ENCODE measurements at regions not wholly inside any gene's neighbourhood (a gene's known extent, or its start where the extent isn't known, plus 50 kb on each side); places are given as distances from the start of the nearest gene placed in this dataset.

DNA sequence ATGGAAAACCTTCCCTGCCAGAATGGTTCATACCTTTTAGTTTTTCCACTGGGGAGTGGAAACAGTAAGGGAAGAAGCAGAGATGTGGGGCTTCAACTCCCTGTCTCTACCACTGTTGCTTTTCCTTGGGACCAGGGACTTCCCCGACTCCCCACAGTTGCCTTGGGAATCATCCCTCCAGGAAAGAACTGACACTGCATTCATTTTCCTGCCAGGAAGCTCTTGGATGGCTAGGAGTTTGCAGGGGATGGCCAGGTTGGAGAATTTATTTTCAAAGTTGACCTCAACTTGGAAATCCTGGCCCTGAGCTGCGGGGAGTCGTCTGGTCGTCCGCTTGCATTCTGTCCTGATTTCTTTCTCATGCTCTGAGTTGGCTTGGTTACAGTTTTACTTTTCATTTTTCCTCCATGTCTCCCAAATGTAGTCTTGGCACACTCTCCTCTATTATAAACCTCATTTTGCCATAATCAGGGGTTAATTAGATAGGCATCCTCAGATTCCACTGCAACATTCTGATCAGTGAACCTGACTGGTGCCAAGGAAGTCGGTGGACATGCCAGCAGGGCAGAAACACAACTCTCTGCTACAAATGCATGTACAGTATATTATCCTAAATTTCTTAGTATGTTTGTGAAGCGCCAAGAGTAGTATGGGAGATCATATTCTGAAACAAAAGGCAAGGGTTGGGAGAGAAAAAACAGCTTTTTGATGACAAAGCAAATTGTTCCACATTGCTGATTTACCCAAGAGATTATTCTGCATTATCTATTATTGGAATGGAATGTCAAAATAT lies 220.5 kb upstream of the XYLT1 start:
- no peak for TF ChIP-seq POLR2A (IDR thresholded peaks at IDR 0.05; ENCODE audit: low read depth, low read length)
- FAIRE-seq = no peak
- no peak for DNase-seq (ENCODE audit: insufficient read length, low spot score)

DNA sequence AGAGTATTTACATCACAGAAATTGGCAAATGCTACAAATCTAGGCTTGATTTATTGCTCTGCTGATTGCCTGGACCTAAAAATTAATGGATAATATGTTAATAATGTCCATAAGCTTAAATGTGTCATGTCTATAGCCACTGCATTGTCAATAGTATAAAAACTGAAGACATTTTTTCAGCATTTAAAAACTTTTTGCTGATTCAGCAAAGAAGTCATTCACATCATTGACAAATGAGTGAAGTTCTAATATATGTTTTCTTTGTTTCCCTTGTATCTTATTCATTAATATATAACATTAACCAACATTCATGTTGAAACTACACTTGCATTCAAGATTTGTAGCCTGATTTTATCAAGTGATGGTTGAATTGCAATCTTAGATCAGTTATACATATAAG lies 214.7 kb upstream of the XYLT1 start:
- DNase-seq (ENCODE audit: insufficient read length, low spot score) (no peak), FAIRE-seq (no peak)
- no peak for TF ChIP-seq POLR2A (IDR thresholded peaks at IDR 0.05; ENCODE audit: low read depth, low read length)

DNA sequence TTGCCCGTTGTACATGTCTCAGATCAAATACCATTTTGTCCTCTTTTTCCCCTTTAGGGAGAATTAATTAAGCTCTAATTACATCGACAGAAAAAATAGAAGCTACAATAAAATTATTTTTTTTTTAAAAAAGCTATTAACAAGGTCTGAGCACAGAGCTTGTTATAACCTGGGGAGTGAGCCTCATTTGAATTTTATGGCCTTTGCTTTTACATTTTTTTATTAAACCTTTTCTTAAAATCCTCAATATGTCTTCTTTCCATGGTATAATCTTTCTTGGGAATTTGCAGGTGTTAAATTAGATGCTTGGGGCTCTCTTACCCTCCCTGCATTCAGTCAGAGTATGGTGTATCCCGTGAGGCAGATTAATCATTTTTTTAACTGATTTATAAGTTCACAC lies 212.5 kb upstream of the XYLT1 start:
- TF ChIP-seq POLR2A (IDR thresholded peaks at IDR 0.05; ENCODE audit: low read depth, low read length) = no peak
- DNase-seq (ENCODE audit: insufficient read length, low spot score) (no peak), FAIRE-seq (no peak)

DNA sequence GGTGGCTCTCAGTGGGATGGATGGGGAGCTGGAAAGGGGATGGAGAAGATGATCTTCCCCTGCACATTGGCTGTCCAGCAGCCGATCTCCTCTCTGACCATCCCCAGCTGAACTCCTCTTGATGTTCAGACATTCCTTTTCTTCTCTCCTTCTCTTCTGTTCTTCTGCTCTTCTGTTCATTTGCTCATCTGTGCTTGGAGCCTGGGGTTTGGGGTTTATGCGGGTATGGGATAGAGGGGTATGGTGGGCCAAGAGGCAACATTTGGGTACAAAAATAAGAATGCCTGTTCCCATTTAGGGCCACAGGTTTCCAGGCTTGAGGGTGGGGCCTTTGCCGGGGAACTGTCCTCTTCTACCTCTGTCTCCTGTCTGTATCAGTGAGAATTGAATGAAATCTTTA lies 205.4 kb upstream of the XYLT1 start:
- TF ChIP-seq POLR2A (IDR thresholded peaks at IDR 0.05; ENCODE audit: low read depth, low read length) = no peak
- FAIRE-seq (no peak), DNase-seq (ENCODE audit: insufficient read length, low spot score) (no peak)

DNA sequence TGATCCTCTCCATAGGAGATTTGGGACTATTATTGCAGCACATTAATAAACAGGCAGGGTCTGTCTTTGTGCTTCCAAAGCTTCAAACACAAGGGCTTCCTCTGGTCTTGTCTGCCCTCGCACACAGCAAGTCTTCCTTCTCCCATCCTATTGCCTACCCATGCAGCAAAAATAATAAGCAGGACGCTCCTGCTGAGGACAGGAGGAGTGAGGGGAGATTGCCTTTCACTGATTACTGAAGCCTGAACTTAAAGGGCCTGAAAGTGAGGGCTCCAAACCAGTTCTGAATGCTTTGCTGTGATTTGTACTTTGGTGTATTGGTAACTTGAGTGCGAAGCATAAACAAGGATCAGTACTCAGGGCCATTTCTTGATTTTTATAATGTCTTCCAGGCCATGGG lies 197.6 kb upstream of the XYLT1 start:
- FAIRE-seq (no peak), DNase-seq (ENCODE audit: insufficient read length, low spot score) (no peak)
- TF ChIP-seq POLR2A (IDR thresholded peaks at IDR 0.05; ENCODE audit: low read depth, low read length) = no peak

DNA sequence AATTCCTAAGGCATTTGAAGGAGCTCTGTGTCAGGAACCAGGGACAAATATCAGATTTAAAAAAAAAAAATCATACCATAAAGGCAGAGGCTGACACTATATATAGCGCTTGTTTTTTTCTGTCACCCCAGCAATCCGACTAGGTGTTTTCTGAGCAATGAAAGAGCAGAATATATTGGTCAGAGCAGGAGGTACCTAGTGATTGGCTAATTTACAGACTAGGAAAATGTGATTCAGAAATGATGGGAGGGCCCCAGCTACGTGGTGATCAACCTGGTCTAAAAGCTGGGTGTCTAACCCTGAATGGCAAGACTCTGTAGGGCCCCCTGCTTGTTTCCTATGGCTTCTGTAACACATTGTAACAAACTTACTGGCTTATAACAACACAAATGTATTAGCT lies 195.5 kb upstream of the XYLT1 start:
- no peak for TF ChIP-seq POLR2A (IDR thresholded peaks at IDR 0.05; ENCODE audit: low read depth, low read length)
- DNase-seq (ENCODE audit: insufficient read length, low spot score) = no peak
- FAIRE-seq = no peak

DNA sequence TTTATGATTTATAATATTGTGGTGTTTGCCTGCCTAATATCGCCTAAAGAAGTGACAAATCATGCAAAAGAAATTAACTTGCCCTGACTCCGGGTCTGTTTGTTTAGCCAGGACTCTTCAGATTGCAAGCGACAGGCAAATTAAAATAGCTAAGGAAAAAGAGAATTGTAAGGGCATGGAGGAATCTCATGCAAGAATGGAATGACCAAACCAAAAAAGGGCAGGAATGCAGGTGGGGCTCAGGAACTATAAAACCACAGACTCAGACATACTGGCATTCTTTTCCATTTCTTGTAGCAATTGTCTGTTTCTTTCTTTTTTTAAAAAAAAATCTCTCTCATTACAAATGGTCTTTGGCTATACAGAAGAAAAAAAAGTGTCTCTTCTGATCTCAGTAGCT lies 188.1 kb upstream of the XYLT1 start:
- no peak for DNase-seq (ENCODE audit: insufficient read length, low spot score)
- FAIRE-seq = no peak
- TF ChIP-seq POLR2A (IDR thresholded peaks at IDR 0.05; ENCODE audit: low read depth, low read length) = no peak

DNA sequence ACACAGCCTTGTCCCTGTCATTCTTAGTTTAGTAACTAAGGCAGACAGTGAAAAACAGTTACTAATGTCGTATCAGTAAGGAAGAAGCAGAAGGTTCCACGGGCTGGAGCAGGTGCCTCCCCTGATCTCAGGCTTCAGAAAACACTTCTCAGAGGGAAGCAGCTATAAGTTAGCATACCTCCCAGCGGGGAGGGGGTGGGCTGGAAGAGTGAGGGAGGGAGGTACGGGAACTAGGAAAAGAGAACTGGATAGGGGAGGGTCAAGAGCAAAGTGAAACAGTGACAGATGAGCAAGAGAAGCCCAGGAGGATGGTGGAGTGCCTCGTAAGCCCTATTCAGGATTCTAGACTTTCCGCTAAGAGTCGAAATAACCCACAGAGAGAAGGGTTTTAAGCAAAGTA lies 186.3 kb upstream of the XYLT1 start:
- no peak for DNase-seq (ENCODE audit: insufficient read length, low spot score)
- no peak for FAIRE-seq
- TF ChIP-seq POLR2A (IDR thresholded peaks at IDR 0.05; ENCODE audit: low read depth, low read length) = no peak

DNA sequence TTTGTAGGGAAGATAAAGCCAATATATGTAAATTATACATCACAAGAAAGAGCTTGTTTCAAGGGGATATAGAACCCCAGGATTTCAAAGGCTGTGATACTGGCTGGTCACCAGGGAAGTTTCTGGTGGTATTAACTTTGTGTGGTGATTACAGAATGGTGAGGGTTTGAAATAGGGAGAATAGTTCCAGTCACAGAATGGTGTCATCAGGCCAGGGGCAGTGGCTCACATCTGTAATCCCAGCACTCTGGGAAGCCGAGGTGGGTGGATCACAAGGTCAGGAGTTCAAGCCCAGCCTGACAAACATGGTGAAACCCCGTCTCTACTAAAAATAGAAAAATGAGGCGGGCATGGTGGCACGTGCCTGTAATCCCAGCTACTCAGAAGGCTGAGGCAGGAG lies 183.8 kb upstream of the XYLT1 start:
- FAIRE-seq (no peak), DNase-seq (ENCODE audit: insufficient read length, low spot score) (no peak)
- TF ChIP-seq POLR2A (IDR thresholded peaks at IDR 0.05; ENCODE audit: low read depth, low read length) = no peak

DNA sequence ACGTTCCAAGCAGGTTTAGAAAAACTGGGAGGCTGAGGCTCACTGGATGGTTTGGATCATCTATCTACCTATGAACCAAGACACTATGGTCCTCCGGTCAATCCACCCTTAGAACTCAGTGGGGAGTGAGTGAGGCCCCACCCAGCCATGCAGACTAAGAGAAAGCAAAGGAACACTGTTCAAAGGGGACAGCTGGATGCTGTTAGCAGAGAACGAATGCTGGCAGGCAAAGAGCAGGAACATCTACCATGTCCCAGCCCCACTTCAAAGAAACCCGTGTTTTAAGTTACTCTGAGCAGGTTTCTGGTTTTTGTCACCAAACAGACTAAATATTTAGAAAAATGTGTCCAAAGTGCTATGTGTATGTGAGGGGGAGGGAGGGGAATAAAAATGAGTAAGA lies 183.4 kb upstream of the XYLT1 start:
- no peak for FAIRE-seq
- TF ChIP-seq POLR2A (IDR thresholded peaks at IDR 0.05; ENCODE audit: low read depth, low read length) = no peak
- no peak for DNase-seq (ENCODE audit: insufficient read length, low spot score)

DNA sequence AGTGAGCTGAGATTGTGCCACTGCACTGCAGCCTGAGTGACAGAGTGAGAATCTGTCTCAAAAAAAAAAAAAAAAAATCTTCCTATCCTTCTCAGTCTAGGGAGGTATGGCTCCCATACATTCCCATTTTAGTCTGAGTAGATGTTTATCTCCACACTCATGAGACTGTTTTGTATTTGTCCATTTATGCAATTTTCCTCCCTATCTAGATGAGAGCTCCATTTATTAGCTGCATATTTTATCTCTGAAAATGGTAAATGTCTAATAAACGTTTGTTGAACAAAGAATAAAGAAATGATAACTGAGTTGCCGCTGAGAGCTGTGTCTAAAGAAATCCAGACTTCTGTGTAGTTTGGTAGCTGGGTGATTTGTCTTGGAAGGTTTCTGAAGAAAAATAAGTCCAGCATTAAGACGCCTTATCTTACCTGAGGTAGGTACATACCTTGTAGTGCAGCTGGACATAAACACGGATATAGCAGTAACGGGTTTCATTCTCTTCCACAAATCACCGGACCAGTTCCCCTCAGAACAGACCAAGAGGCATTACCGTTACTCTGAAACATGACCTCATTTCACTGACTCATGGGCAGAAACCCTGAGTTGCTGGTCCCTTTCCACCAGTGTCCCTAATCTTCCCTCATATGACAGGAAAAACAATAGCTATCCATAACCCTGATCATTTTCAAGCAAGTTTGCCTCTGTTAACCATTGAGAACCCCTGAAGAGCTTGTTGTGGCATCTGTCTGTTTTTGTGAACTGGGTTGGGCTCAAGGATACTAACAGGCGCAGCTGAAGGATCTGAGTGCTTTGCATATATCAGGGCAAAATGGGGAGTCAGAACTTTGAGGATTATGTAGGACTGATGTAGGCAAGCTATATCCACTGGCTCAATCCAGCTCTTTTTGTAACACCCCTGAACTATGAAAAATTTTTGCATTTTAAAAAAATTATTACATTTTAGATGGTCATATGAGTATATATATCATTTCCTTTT lies 177.4 kb upstream of the XYLT1 start:
- FAIRE-seq (no peak), DNase-seq (ENCODE audit: insufficient read length, low spot score) (no peak)
- TF ChIP-seq POLR2A (IDR thresholded peaks at IDR 0.05; ENCODE audit: low read depth, low read length) = no peak

DNA sequence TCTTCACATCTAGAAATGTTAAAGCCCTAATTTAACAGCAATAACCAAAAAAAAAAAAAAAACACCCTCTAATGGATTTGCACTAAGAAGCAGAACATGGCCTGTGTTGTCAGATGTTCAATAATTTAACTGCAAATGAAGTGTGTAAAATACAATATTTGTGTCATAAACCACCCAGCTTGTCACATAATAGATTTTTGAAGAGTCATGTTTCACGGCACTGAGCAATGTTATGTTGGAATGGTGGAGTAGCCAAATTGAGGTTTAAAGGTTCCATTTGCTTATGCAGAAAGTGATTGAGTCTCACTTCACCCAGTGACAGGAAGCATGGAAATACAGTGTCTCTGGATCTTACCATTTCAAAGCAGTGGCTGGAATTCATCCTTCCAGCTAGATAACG lies 173.2 kb upstream of the XYLT1 start:
- TF ChIP-seq POLR2A (IDR thresholded peaks at IDR 0.05; ENCODE audit: low read depth, low read length) = no peak
- DNase-seq (ENCODE audit: insufficient read length, low spot score) = no peak
- FAIRE-seq = no peak

DNA sequence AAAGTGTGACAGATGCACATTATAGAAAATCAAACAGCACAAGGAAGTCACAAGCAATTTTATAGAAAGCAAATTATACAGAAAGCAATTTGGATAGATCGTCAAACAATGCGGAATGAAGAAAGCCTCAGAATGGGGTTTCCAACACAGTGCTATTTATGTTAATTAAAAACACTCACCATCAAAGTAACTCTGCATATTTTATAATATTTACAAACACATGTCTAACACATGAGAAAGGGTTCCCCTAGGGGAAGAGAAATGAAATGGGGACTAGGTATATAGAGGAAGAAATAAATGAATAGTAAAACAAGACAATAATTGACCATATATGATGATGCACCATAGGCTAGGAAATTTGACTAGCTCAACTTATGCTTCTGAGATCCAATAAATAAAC lies 171.2 kb upstream of the XYLT1 start:
- TF ChIP-seq POLR2A (IDR thresholded peaks at IDR 0.05; ENCODE audit: low read depth, low read length) = no peak
- FAIRE-seq = no peak

DNA sequence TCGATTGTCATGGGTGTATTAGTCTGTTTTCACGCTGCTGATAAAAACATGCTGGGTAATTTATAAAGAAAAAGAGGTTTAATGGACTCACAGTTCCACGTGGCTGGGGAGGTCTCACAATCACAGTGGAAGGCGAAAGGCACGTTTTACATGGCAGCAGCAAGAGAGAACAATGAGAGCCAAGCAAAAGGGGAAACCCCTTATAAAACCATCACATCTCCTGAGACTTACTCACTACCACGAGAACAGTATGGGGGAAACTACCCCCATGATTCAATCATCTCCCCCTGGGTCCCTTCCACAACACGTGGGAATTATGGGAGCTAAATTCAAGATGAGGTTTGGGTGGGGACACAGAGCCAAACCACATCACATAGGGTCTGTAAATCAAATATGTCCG lies 167.4 kb upstream of the XYLT1 start:
- no peak for TF ChIP-seq POLR2A (IDR thresholded peaks at IDR 0.05; ENCODE audit: low read depth, low read length)
- no peak for FAIRE-seq
- DNase-seq (ENCODE audit: insufficient read length, low spot score) = no peak

More for the DNA sequence above, 171.2 kb upstream of the XYLT1 start:
- DNase-seq (ENCODE audit: insufficient read length, low spot score) = no peak

DNA sequence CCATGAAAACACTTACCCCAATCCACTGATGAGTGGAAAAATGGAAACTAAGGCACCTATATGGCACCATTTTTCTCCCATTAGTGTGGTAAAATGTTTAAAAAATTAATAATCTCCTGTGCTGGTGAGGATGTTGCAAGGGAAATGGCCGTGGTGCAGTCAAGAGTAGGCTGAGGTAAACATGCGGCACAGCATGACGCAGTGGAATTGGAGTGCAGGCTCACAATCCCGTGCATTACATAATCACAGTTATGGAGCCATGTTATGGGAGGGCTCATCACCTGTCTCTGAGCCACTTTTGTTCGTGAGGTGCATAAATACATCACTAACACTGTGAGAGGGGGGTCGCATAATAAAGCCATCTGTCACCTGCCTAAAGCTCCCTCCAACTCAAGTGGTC lies 164.4 kb upstream of the XYLT1 start:
- DNase-seq (ENCODE audit: insufficient read length, low spot score) = no peak
- no peak for FAIRE-seq
- TF ChIP-seq POLR2A (IDR thresholded peaks at IDR 0.05; ENCODE audit: low read depth, low read length) = no peak

All from H54 (cell line).